Astrocyte of the cerebellum (primary cell): ENCODE measurements at regions not wholly inside any gene's neighbourhood (a gene's known extent, or its start where the extent isn't known, plus 50 kb on each side); places are given as distances from the start of the nearest gene placed in this dataset.

Experiments used
- DNase-seq: peaks from one replicate; pipeline ENCODE4 v3.0.0-alpha.2; 2011; ENCODE audit warnings: low read depth
- H3K4me3 ChIP-seq: 2 replicates; pipeline ENCODE4 v1.5.1; 2011; ENCODE audit warnings: mild to moderate bottlenecking, low read depth, low read length, moderate library complexity
- in situ Hi-C: cut with HindIII; loops from 2 replicates; pipeline ENCODE4 v1.10.0; 2017; ENCODE audit warnings: low sequenced_read_pairs
- TF ChIP-seq, protein P1 (sequence below): IDR thresholded peaks from 2 replicates; pipeline ENCODE4 v1.5.1; 2012; ENCODE audit warnings: low read length, low read depth, moderate library complexity, mild to moderate bottlenecking; ENCODE audit errors: missing control alignments

GRCh38 chr9:86734771-86735170, 212.5 kb downstream of the GAS1 start:
- DNase-seq, result no peak
- no peak overlapping the region for H3K4me3 ChIP-seq
- in situ Hi-C loops, result loop anchor here (5.0 kb wide), 1 partner anchor 97 kb away; no protein-coding TSS in a partner anchor

DNA sequence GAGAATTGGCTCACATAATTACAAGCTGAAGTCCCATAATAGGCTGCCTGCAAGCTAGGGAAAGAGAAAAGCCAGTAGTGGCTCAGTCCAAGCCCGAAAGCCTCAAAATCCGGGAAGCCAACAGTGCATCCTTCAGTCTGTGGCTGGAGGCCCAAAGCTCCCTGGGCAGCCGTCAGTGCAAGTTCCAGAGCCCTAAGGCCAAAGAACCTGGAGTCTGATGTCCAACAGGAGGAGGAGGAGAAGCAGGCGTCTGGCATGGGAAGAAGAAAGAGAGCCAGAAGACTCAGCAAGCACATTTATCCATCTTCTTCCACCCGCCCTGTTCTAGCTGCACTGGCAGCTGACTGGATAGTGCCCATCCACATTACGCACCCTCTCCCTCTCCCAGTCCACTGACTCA, 213.4 kb downstream of the GAS1 start:
- in situ Hi-C loops, result loop anchor here (5.0 kb wide), 1 partner anchor 97 kb away; no protein-coding TSS in a partner anchor
- TF ChIP-seq, protein P1, sequence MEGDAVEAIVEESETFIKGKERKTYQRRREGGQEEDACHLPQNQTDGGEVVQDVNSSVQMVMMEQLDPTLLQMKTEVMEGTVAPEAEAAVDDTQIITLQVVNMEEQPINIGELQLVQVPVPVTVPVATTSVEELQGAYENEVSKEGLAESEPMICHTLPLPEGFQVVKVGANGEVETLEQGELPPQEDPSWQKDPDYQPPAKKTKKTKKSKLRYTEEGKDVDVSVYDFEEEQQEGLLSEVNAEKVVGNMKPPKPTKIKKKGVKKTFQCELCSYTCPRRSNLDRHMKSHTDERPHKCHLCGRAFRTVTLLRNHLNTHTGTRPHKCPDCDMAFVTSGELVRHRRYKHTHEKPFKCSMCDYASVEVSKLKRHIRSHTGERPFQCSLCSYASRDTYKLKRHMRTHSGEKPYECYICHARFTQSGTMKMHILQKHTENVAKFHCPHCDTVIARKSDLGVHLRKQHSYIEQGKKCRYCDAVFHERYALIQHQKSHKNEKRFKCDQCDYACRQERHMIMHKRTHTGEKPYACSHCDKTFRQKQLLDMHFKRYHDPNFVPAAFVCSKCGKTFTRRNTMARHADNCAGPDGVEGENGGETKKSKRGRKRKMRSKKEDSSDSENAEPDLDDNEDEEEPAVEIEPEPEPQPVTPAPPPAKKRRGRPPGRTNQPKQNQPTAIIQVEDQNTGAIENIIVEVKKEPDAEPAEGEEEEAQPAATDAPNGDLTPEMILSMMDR, result no peak

More at GRCh38 chr9:86734771-86735170, 212.5 kb downstream of the GAS1 start:
- TF ChIP-seq, protein P1, result no peak

GRCh38 chr9:86732514-86733171, 214.7 kb downstream of the GAS1 start:
- TF ChIP-seq, protein P1, result no peak
- DNase-seq, result peak; percentile 95
- in situ Hi-C loops, result loop anchor here (5.0 kb wide), 1 partner anchor 95 kb away; no protein-coding TSS in a partner anchor
- no peak overlapping the region for H3K4me3 ChIP-seq

More for the DNA sequence above, 213.4 kb downstream of the GAS1 start:
- H3K4me3 ChIP-seq, result no peak overlapping the region
- DNase-seq, result no peak

- H3K4me3 ChIP-seq, result no peak overlapping the region
- in situ Hi-C loops, result loop anchor here (5.0 kb wide), 1 partner anchor 94 kb away; no protein-coding TSS in a partner anchor
- TF ChIP-seq, protein P1, result no peak
- peak; percentile 43 for DNase-seq
Measured at GRCh38 chr9:86731511-86732063, 215.7 kb downstream of the GAS1 start.

- in situ Hi-C loops, result loop anchor here (5.0 kb wide), 1 partner anchor 93 kb away; no protein-coding TSS in a partner anchor
- no peak for DNase-seq
- TF ChIP-seq, protein P1, result no peak
- H3K4me3 ChIP-seq, result no peak overlapping the region
Measured at GRCh38 chr9:86730163-86730928, 217.0 kb downstream of the GAS1 start.

- DNase-seq, result no peak
- TF ChIP-seq, protein P1, result no peak
- in situ Hi-C loops, result no loop called here
- H3K4me3 ChIP-seq, result no peak overlapping the region
Measured at GRCh38 chr9:86724529-86724928, 222.8 kb downstream of the GAS1 start.
